Trophoblast cell (in vitro differentiated cells and primary cell): ENCODE measurements at regions not wholly inside any gene's neighbourhood (a gene's known extent, or its start where the extent isn't known, plus 50 kb on each side); places are given as distances from the start of the nearest gene placed in this dataset.

Experiments used
- DNase-seq, 2 donors: peaks; one replicate each; pipeline ENCODE4 v3.0.0-alpha.2; 2016
- H2AFZ ChIP-seq: 2 replicates; pipeline ENCODE4 v1.6.1; 2013; ENCODE audit warnings: low read length, moderate library complexity, mild to moderate bottlenecking; ENCODE audit not compliant: insufficient read depth, poor library complexity
- H2AK5ac ChIP-seq: 2 replicates; pipeline ENCODE4 v1.6.1; 2013; ENCODE audit warnings: mild to moderate bottlenecking, low read length
- H2BK120ac ChIP-seq: 2 replicates; pipeline ENCODE4 v1.6.1; 2013; ENCODE audit warnings: low read length, mild to moderate bottlenecking, moderate library complexity; ENCODE audit not compliant: insufficient read depth, poor library complexity
- H2BK12ac ChIP-seq: 2 replicates; pipeline ENCODE4 v1.6.1; 2013; ENCODE audit warnings: mild to moderate bottlenecking, low read length, moderate library complexity
- H2BK5ac ChIP-seq: 2 replicates; pipeline ENCODE4 v1.6.1; 2013; ENCODE audit warnings: low read length, low read depth, moderate library complexity, mild to moderate bottlenecking; ENCODE audit not compliant: poor library complexity
- H3K14ac ChIP-seq: 2 replicates; pipeline ENCODE4 v1.6.1; 2013; ENCODE audit warnings: mild to moderate bottlenecking, low read length
- H3K18ac ChIP-seq: 2 replicates; pipeline ENCODE4 v1.6.1; 2013; ENCODE audit warnings: mild to moderate bottlenecking, low read length
- H3K23ac ChIP-seq: 2 replicates; pipeline ENCODE4 v1.6.1; 2013; ENCODE audit warnings: low read length
- H3K27ac ChIP-seq: 2 replicates; pipeline ENCODE4 v1.5.1; 2013; ENCODE audit warnings: low read depth, mild to moderate bottlenecking, inconsistent platforms, low read length, moderate library complexity
- H3K27me3 ChIP-seq: 2 replicates; pipeline ENCODE4 v1.6.1; 2013; ENCODE audit warnings: inconsistent platforms, mild to moderate bottlenecking, low read length, moderate library complexity; ENCODE audit not compliant: insufficient read depth
- H3K36me3 ChIP-seq, 2 experiments: 1 replicate in 1 of 2; 2 replicates in 1 of 2; pipeline ENCODE4 v1.6.1; 2013; ENCODE audit warnings: low read length in 2 of 2, mild to moderate bottlenecking in 2 of 2, moderate library complexity in 1 of 2; ENCODE audit not compliant: insufficient read depth in 2 of 2, control insufficient read depth in 1 of 2
- H3K4ac ChIP-seq: 2 replicates; pipeline ENCODE4 v1.6.1; 2013; ENCODE audit warnings: low read depth, mild to moderate bottlenecking, low read length, moderate library complexity
- H3K4me1 ChIP-seq, 2 experiments: 1 replicate in 1 of 2; 2 replicates in 1 of 2; pipeline ENCODE4 v1.6.1; 2013; ENCODE audit warnings: low read length in 2 of 2, mild to moderate bottlenecking in 2 of 2, moderate library complexity in 1 of 2; ENCODE audit not compliant: insufficient read depth in 2 of 2, control insufficient read depth in 1 of 2
- H3K4me2 ChIP-seq: 2 replicates; pipeline ENCODE4 v1.6.1; 2013; ENCODE audit warnings: inconsistent platforms, mild to moderate bottlenecking, low read length, moderate library complexity
- H3K4me3 ChIP-seq: 2 replicates; pipeline ENCODE4 v1.5.1; 2013; ENCODE audit warnings: mild to moderate bottlenecking, low read depth, low read length, inconsistent platforms
- H3K79me1 ChIP-seq: one replicate; pipeline ENCODE4 v1.6.1; 2013; ENCODE audit warnings: low read length
- H3K79me2 ChIP-seq: 2 replicates; pipeline ENCODE4 v1.6.1; 2013; ENCODE audit warnings: low read length, mild to moderate bottlenecking; ENCODE audit not compliant: control insufficient read depth, insufficient read depth, poor library complexity
- H3K9ac ChIP-seq: 2 replicates; pipeline ENCODE4 v1.6.1; 2013; ENCODE audit warnings: mild to moderate bottlenecking, low read length
- H3K9me3 ChIP-seq: 2 replicates; pipeline ENCODE4 v1.6.1; 2013; ENCODE audit warnings: low read depth, mild to moderate bottlenecking, control low read depth, inconsistent platforms, low read length; ENCODE audit not compliant: insufficient read depth
- H4K12ac ChIP-seq: 2 replicates; pipeline ENCODE4 v1.6.1; 2013; ENCODE audit warnings: low read depth, mild to moderate bottlenecking, low read length, moderate library complexity
- H4K8ac ChIP-seq: 2 replicates; pipeline ENCODE4 v1.6.1; 2013; ENCODE audit warnings: low read depth, mild to moderate bottlenecking, low read length, moderate library complexity
- H4K91ac ChIP-seq: one replicate; pipeline ENCODE4 v1.6.1; 2013; ENCODE audit warnings: low read depth, mild to moderate bottlenecking, low read length, moderate library complexity
- WGBS: extraction: QIAGEN DNeasy Blood & Tissue Kit; methylation state at CpG from one replicate; pipeline ENCODE4 v1.1.7; 2013; ENCODE audit warnings: missing lambda C conversion rate; ENCODE audit not compliant: insufficient read length, insufficient coverage; ENCODE audit errors: extremely low coverage; 5-methylcytosine and 5-hydroxymethylcytosine counted together

GRCh38 chr6:14965424-14966075, 280.3 kb upstream of the JARID2 start:
- Histone ChIP-seq H3K79me2 (no peaks in the 10 kb centered on the region), H4K8ac (no peak overlapping the region), H3K23ac (no peak overlapping the region), H2AFZ (no peak overlapping the region), H4K12ac (no peak overlapping the region), H3K36me3 (no peaks in the 10 kb centered on the region), H3K79me1 (no peaks in the 10 kb centered on the region), H3K4me2 (no peak overlapping the region), H3K9ac (no peak overlapping the region), H3K9me3 (no peaks in the 10 kb centered on the region), H3K4me3 (no peak overlapping the region), H4K91ac (no peak overlapping the region), H3K18ac (no peak overlapping the region), H2BK120ac (no peak overlapping the region), H2BK5ac (peak overlapping the region; percentile 64), H3K4me1 (peaks cover 3 to 5% of the 10 kb centered on the region in 2 experiments), H2BK12ac (no peak overlapping the region), H2AK5ac (no peak overlapping the region), H3K27me3 (no peaks in the 10 kb centered on the region), H3K14ac (no peak overlapping the region), H3K27ac (no peak overlapping the region), H3K4ac (no peak overlapping the region)
- no CpG with 5 or more reads among the region's 10 CpGs for WGBS
- peak; percentile 52 to 75 for DNase-seq

- Histone ChIP-seq H4K91ac (no peak overlapping the region), H4K12ac (no peak overlapping the region), H3K36me3 (no peaks in the 10 kb centered on the region), H3K18ac (no peak overlapping the region), H3K79me2 (no peaks in the 10 kb centered on the region), H3K4me3 (no peak overlapping the region), H3K9ac (no peak overlapping the region), H3K4me1 (peaks cover 3 to 5% of the 10 kb centered on the region in 2 experiments), H2AK5ac (no peak overlapping the region), H2AFZ (no peak overlapping the region), H3K4me2 (no peak overlapping the region), H3K14ac (no peak overlapping the region), H3K23ac (no peak overlapping the region), H2BK5ac (no peak overlapping the region), H3K4ac (no peak overlapping the region), H4K8ac (no peak overlapping the region), H3K27ac (no peak overlapping the region), H2BK12ac (no peak overlapping the region), H3K9me3 (no peaks in the 10 kb centered on the region), H3K79me1 (no peaks in the 10 kb centered on the region), H3K27me3 (no peaks in the 10 kb centered on the region), H2BK120ac (no peak overlapping the region)
- WGBS = no CpG with 5 or more reads among the region's 8 CpGs
- DNase-seq = peak; percentile 92 to 98
Observed at GRCh38 chr6:14966096-14966905, 279.6 kb upstream of the JARID2 start.

- no CpG with 5 or more reads among the region's 5 CpGs for WGBS
- Histone ChIP-seq H3K14ac (no peak overlapping the region), H4K91ac (no peak overlapping the region), H3K4me3 (no peak overlapping the region), H3K23ac (no peak overlapping the region), H3K27me3 (no peaks in the 10 kb centered on the region), H2AK5ac (no peak overlapping the region), H3K79me1 (no peaks in the 10 kb centered on the region), H2BK120ac (no peak overlapping the region), H2BK12ac (no peak overlapping the region), H4K8ac (no peak overlapping the region), H2AFZ (no peak overlapping the region), H3K4ac (no peak overlapping the region), H3K9ac (no peak overlapping the region), H3K79me2 (no peaks in the 10 kb centered on the region), H3K36me3 (no peaks in the 10 kb centered on the region), H3K4me2 (no peak overlapping the region), H3K18ac (no peak overlapping the region), H3K9me3 (no peaks in the 10 kb centered on the region), H3K27ac (no peak overlapping the region), H2BK5ac (no peak overlapping the region), H3K4me1 (peaks cover 3 to 5% of the 10 kb centered on the region in 2 experiments), H4K12ac (no peak overlapping the region)
- DNase-seq = no peak
Observed at GRCh38 chr6:14966906-14967711, 278.8 kb upstream of the JARID2 start.

- Histone ChIP-seq H3K36me3 (no peaks in the 10 kb centered on the region), H3K4me3 (no peak overlapping the region), H3K18ac (no peak overlapping the region), H3K14ac (no peak overlapping the region), H2BK120ac (no peak overlapping the region), H3K23ac (no peak overlapping the region), H2AK5ac (no peak overlapping the region), H3K27ac (no peak overlapping the region), H3K4ac (no peak overlapping the region), H3K9ac (no peak overlapping the region), H2BK5ac (no peak overlapping the region), H3K4me1 (peaks cover 3 to 5% of the 10 kb centered on the region in 2 experiments), H4K12ac (no peak overlapping the region), H2BK12ac (no peak overlapping the region), H4K91ac (no peak overlapping the region), H2AFZ (no peak overlapping the region), H3K27me3 (no peaks in the 10 kb centered on the region), H3K79me2 (no peaks in the 10 kb centered on the region), H4K8ac (no peak overlapping the region), H3K9me3 (no peaks in the 10 kb centered on the region), H3K4me2 (no peak overlapping the region), H3K79me1 (no peaks in the 10 kb centered on the region)
- no CpG with 5 or more reads among the region's 2 CpGs for WGBS
- DNase-seq = no peak
Observed at GRCh38 chr6:14968056-14968637, 277.7 kb upstream of the JARID2 start.
